ENCODE measurements at regions not wholly inside any gene's neighbourhood (a gene's known extent, or its start where the extent isn't known, plus 50 kb on each side); places are given as distances from the start of the nearest gene placed in this dataset.
A peak's percentile ranks its signal among the peaks of the same experiment; 100 is the strongest.

DNA sequence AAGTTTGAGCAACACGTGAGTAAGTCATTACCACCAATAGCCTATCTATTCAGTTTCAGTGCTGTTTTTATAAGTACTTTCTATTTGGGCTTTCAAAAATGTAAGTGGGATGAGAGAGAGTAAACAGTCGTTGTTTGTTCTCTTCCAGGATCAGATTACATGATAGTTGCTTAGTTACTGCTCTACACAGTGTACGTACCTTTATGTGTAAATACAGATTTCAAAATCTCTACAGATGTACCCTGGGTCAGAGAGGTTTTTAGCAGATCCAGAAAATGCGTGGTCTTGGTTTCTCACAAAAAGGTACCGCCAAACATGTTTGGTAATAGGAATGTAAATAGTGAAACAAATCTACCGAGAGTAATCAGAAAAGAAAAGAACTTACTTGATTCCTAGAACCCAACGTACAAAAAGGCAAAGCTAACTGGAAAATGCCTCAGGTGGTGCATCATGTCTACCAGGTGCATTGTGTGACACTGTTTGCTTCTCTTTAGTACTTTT lies 421.1 kb downstream of the BCKDHB start:
- H3K27ac ChIP-seq (ENCODE audit: poor library complexity, severe bottlenecking): no peak overlapping the region
- no peaks in the 10 kb centered on the region for H3K27me3 ChIP-seq (ENCODE audit: insufficient read depth, poor library complexity, severe bottlenecking)
- ATAC-seq (ENCODE audit: low read depth): peak; percentile 95
- no peaks in the 10 kb centered on the region for H3K9me3 ChIP-seq (ENCODE audit: severe bottlenecking)
- no peak overlapping the region for H3K4me3 ChIP-seq (ENCODE audit: severe bottlenecking)
- peaks cover 11% of the 10 kb centered on the region for H3K4me1 ChIP-seq (ENCODE audit: insufficient read depth, poor library complexity, severe bottlenecking)
- TF ChIP-seq, protein P1, sequence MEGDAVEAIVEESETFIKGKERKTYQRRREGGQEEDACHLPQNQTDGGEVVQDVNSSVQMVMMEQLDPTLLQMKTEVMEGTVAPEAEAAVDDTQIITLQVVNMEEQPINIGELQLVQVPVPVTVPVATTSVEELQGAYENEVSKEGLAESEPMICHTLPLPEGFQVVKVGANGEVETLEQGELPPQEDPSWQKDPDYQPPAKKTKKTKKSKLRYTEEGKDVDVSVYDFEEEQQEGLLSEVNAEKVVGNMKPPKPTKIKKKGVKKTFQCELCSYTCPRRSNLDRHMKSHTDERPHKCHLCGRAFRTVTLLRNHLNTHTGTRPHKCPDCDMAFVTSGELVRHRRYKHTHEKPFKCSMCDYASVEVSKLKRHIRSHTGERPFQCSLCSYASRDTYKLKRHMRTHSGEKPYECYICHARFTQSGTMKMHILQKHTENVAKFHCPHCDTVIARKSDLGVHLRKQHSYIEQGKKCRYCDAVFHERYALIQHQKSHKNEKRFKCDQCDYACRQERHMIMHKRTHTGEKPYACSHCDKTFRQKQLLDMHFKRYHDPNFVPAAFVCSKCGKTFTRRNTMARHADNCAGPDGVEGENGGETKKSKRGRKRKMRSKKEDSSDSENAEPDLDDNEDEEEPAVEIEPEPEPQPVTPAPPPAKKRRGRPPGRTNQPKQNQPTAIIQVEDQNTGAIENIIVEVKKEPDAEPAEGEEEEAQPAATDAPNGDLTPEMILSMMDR (IDR thresholded peaks at IDR 0.05; ENCODE audit: poor library complexity, severe bottlenecking): no peak
- no peaks in the 10 kb centered on the region for H3K36me3 ChIP-seq (ENCODE audit: low read depth)
- no peak for DNase-seq (ENCODE audit: low spot score)

DNA sequence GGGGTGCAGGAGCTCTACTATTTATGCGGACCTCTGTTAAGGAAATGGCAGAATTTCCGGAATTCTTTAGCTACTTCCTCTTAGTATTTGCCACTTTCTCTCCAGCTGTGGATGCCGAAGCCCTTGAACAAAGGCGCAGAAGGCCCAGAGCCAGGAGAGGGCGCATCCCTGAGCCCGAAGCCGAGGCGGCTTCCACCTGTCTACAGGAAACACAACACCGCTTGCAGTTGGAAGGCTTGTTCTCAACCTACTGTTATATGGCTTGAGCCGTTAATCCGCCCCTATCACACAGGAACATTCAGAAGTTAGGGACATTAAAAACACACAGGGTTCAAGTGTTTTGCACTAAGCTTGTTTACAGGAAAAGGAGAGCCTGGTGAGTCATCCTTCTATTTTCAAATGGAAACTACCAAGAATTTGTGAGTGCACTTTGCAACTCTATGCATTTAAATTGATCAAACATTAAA lies 417.1 kb downstream of the BCKDHB start:
- no peak overlapping the region for H3K4me3 ChIP-seq (ENCODE audit: severe bottlenecking)
- TF ChIP-seq, protein P1 (IDR thresholded peaks at IDR 0.05; ENCODE audit: poor library complexity, severe bottlenecking): no peak
- no peaks in the 10 kb centered on the region for H3K9me3 ChIP-seq (ENCODE audit: severe bottlenecking)
- H3K36me3 ChIP-seq (ENCODE audit: low read depth): 0 out of 2 replicates have a peak, but pooled peaks cover 3% of the 10 kb centered on the region
- ATAC-seq (ENCODE audit: low read depth) (no peak), DNase-seq (ENCODE audit: low spot score) (no peak)
- H3K27me3 ChIP-seq (ENCODE audit: insufficient read depth, poor library complexity, severe bottlenecking): no peaks in the 10 kb centered on the region
- H3K4me1 ChIP-seq (ENCODE audit: insufficient read depth, poor library complexity, severe bottlenecking): peaks cover 18% of the 10 kb centered on the region
- no peak overlapping the region for H3K27ac ChIP-seq (ENCODE audit: poor library complexity, severe bottlenecking)

DNA sequence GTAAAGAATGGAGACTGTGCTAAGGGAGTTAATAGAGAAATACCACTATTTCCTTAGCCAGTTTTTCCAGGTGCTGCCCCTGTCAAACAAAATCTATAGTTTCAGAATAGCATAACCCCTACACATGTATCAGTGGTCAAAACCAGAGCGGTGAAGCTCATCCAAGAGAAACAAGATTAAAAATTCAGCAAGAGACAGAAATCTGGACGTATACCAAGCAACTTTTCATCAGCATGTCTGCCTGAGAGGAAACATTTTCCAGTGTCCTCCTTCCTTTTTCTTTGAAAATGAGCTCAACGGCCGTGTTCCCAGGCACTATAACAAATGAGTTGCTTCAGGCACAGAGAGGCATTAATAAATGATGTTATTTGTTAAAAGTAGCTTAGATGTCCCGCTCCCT lies 416.5 kb downstream of the BCKDHB start:
- Histone ChIP-seq H3K27ac (ENCODE audit: poor library complexity, severe bottlenecking) (no peak overlapping the region), H3K9me3 (ENCODE audit: severe bottlenecking) (no peaks in the 10 kb centered on the region), H3K36me3 (ENCODE audit: low read depth) (0 out of 2 replicates have a peak, but pooled peaks cover 3% of the 10 kb centered on the region), H3K4me1 (ENCODE audit: insufficient read depth, poor library complexity, severe bottlenecking) (peaks cover 15% of the 10 kb centered on the region), H3K4me3 (ENCODE audit: severe bottlenecking) (no peak overlapping the region), H3K27me3 (ENCODE audit: insufficient read depth, poor library complexity, severe bottlenecking) (no peaks in the 10 kb centered on the region)
- TF ChIP-seq, protein P1 (IDR thresholded peaks at IDR 0.05; ENCODE audit: poor library complexity, severe bottlenecking): no peak
- ATAC-seq (ENCODE audit: low read depth) (no peak), DNase-seq (ENCODE audit: low spot score) (no peak)

DNA sequence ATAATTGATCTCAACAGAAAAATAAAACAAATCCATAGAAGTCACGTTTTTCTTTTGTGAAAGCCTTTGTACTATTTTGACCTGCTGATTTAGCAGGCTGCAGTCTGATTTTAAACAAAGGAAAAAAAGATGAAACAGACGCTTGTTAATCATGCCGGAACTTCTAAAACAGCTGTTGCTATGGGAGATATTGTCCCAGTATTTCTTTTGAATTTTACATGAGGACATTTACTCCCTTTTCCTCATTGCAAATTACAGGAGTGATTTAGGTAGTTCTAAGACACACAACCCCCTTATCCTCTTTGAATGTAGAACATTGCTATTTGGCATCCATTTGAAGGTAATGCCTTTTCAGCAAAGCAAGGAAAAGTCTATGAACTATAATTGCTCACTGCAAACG lies 416.1 kb downstream of the BCKDHB start:
- Histone ChIP-seq H3K27ac (ENCODE audit: poor library complexity, severe bottlenecking) (no peak overlapping the region), H3K4me1 (ENCODE audit: insufficient read depth, poor library complexity, severe bottlenecking) (peaks cover 13% of the 10 kb centered on the region), H3K9me3 (ENCODE audit: severe bottlenecking) (no peaks in the 10 kb centered on the region), H3K4me3 (ENCODE audit: severe bottlenecking) (no peak overlapping the region), H3K27me3 (ENCODE audit: insufficient read depth, poor library complexity, severe bottlenecking) (no peaks in the 10 kb centered on the region), H3K36me3 (ENCODE audit: low read depth) (0 out of 2 replicates have a peak, but pooled peaks cover 3% of the 10 kb centered on the region)
- ATAC-seq (ENCODE audit: low read depth): no peak
- TF ChIP-seq, protein P1 (IDR thresholded peaks at IDR 0.05; ENCODE audit: poor library complexity, severe bottlenecking): no peak
- DNase-seq (ENCODE audit: low spot score): no peak

DNA sequence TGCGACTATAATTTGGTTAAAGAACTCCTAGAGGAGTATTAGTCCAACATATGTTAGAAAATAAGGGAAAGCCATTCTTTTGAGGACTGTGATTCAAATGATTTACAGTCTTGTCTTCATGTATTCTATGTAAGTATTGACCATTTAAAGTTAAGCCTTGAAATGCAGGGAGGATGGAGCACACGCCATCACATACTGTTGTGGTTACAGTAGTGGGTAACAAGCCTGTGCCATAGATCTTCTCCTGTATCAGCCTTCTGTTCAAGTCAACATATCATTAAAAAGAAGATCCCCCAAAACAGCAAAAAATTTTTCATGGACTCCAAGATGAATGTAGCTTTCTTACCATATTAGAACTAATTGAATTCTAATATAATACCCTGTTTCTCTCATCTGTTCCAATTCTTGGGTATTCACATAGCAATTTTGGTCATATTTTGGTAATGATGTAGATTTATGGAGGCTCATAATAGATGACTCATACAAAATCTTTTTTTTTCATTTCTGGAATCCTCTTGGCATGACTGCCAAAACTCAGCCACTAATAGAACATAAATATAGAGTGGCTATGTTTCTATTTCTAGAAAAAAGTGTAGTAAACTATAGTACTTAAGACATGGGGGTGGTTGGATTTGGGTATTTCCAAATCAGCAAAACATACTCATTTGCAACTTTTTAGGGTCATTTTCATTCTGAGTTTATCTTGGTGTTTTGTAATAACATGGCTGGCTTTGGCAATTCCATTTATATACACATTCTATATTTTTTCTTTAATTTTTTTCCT lies 413.5 kb downstream of the BCKDHB start:
- DNase-seq (ENCODE audit: low spot score) (no peak), ATAC-seq (ENCODE audit: low read depth) (peak; percentile 52; the same call in 1 of the 3 replicates)
- Histone ChIP-seq H3K4me3 (ENCODE audit: severe bottlenecking) (no peak overlapping the region), H3K9me3 (ENCODE audit: severe bottlenecking) (no peaks in the 10 kb centered on the region), H3K4me1 (ENCODE audit: insufficient read depth, poor library complexity, severe bottlenecking) (peaks cover 8% of the 10 kb centered on the region), H3K27ac (ENCODE audit: poor library complexity, severe bottlenecking) (no peak overlapping the region), H3K36me3 (ENCODE audit: low read depth) (0 out of 2 replicates have a peak, but pooled peaks cover 3% of the 10 kb centered on the region), H3K27me3 (ENCODE audit: insufficient read depth, poor library complexity, severe bottlenecking) (no peaks in the 10 kb centered on the region)
- TF ChIP-seq, protein P1 (IDR thresholded peaks at IDR 0.05; ENCODE audit: poor library complexity, severe bottlenecking): no peak
